ENCODE measurements at regions not wholly inside any gene's neighbourhood (a gene's known extent, or its start where the extent isn't known, plus 50 kb on each side); places are given as distances from the start of the nearest gene placed in this dataset.

GRCh38 chr11:126148317-126148716 lies 63.1 kb downstream of the RPUSD4 start (continued):
- TF ChIP-seq AEBP2 (tag by site-specific recombination; IDR thresholded peaks at IDR 0.05; ENCODE audit: borderline replicate concordance) (no peak), SALL2 (tag by site-specific recombination; IDR thresholded peaks at IDR 0.05; ENCODE audit: borderline replicate concordance) (no peak)

- Histone ChIP-seq H3K27ac (ENCODE audit: extremely low read depth, low read depth, low read length) (peak overlapping the region; percentile 86), H3K9me3 (ENCODE audit: control insufficient read depth, insufficient read depth, low read depth, low read length) (no peaks in the 10 kb centered on the region), H3K36me3 (ENCODE audit: control insufficient read depth in 2 of 2, insufficient read depth in 1 of 2, low read length in 2 of 2) (no peaks in the 10 kb centered on the region), H3K4me3 (ENCODE audit: low read depth, low read length) (no peak overlapping the region), H3K4me1 (ENCODE audit: control insufficient read depth, insufficient read depth, low read length) (peaks cover 18% of the 10 kb centered on the region)
- ChIA-PET POLR2A (interaction anchor here (0.9 to 1.5 kb wide), 5 partner anchors 13 to 86 kb away, joined by 3 to 5 read pairs (median 3); no protein-coding TSS in a partner anchor), CTCF (interaction anchor here (1.7 kb wide), 1 partner anchor 15 kb away, joined by 5 read pairs; no protein-coding TSS in a partner anchor)
- 0 out of 2 replicates have a peak, but pooled peaks have one; percentile 29 for TF ChIP-seq ZEB2 (tag by site-specific recombination; IDR thresholded peaks at IDR 0.05)
- TF ChIP-seq ZNF202 (tag by site-specific recombination; IDR thresholded peaks at IDR 0.05; ENCODE audit: borderline replicate concordance) = no peak
- TF ChIP-seq TRIM28 (IDR thresholded peaks at IDR 0.05; ENCODE audit: borderline replicate concordance, low read length) = no peak
- no peak for TF ChIP-seq MYNN (tag by site-specific recombination; IDR thresholded peaks at IDR 0.05; ENCODE audit: borderline replicate concordance)
- 0 out of 2 replicates have a peak, but pooled peaks have one; percentile 32 for TF ChIP-seq CTCF (tag by site-specific recombination; IDR thresholded peaks at IDR 0.05)
- no peak for TF ChIP-seq ZNF530 (tag by site-specific recombination; IDR thresholded peaks at IDR 0.05; ENCODE audit: low read depth)
- 0 out of 2 replicates have a peak, but pooled peaks have one; percentile 21 for TF ChIP-seq ZBTB48 (tag by site-specific recombination; IDR thresholded peaks at IDR 0.05)
- no peak for TF ChIP-seq GLI2 (tag by site-specific recombination; IDR thresholded peaks at IDR 0.05; ENCODE audit: borderline replicate concordance, low read depth)
- TF ChIP-seq ZNF416 (tag by site-specific recombination; IDR thresholded peaks at IDR 0.05) = no peak
- no peak for TF ChIP-seq ZNF658 (tag by site-specific recombination; IDR thresholded peaks at IDR 0.05)
- TF ChIP-seq, protein P1, sequence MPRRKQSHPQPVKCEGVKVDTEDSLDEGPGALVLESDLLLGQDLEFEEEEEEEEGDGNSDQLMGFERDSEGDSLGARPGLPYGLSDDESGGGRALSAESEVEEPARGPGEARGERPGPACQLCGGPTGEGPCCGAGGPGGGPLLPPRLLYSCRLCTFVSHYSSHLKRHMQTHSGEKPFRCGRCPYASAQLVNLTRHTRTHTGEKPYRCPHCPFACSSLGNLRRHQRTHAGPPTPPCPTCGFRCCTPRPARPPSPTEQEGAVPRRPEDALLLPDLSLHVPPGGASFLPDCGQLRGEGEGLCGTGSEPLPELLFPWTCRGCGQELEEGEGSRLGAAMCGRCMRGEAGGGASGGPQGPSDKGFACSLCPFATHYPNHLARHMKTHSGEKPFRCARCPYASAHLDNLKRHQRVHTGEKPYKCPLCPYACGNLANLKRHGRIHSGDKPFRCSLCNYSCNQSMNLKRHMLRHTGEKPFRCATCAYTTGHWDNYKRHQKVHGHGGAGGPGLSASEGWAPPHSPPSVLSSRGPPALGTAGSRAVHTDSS (tag by site-specific recombination; IDR thresholded peaks at IDR 0.05) = no peak
- TF ChIP-seq ZNF174 (tag by site-specific recombination; IDR thresholded peaks at IDR 0.05) = no peak
- no peak for TF ChIP-seq ZNF248 (tag by site-specific recombination; IDR thresholded peaks at IDR 0.05)
- TF ChIP-seq MEIS1 (CRISPR knock-in tag; IDR thresholded peaks at IDR 0.05; ENCODE audit: borderline replicate concordance) = no peak
- TF ChIP-seq, protein P2, sequence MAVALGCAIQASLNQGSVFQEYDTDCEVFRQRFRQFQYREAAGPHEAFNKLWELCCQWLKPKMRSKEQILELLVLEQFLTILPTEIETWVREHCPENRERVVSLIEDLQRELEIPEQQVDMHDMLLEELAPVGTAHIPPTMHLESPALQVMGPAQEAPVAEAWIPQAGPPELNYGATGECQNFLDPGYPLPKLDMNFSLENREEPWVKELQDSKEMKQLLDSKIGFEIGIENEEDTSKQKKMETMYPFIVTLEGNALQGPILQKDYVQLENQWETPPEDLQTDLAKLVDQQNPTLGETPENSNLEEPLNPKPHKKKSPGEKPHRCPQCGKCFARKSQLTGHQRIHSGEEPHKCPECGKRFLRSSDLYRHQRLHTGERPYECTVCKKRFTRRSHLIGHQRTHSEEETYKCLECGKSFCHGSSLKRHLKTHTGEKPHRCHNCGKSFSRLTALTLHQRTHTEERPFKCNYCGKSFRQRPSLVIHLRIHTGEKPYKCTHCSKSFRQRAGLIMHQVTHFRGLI (tag by site-specific recombination; IDR thresholded peaks at IDR 0.05) = no peak
- no peak for TF ChIP-seq GFI1B (tag by site-specific recombination; IDR thresholded peaks at IDR 0.05)
- TF ChIP-seq ZNF391 (tag by site-specific recombination; IDR thresholded peaks at IDR 0.05; ENCODE audit: borderline replicate concordance, low read depth) = no peak
- TF ChIP-seq SP2 (tag by site-specific recombination; IDR thresholded peaks at IDR 0.05) = no peak
- no peak for TF ChIP-seq ZNF529 (tag by site-specific recombination; IDR thresholded peaks at IDR 0.05; ENCODE audit: insufficient replicate concordance)
- no peak for TF ChIP-seq ZNF510 (tag by site-specific recombination; IDR thresholded peaks at IDR 0.05; ENCODE audit: insufficient replicate concordance)
- no peak for TF ChIP-seq AEBP2 (tag by site-specific recombination; IDR thresholded peaks at IDR 0.05; ENCODE audit: borderline replicate concordance)
- TF ChIP-seq ZNF112 (tag by site-specific recombination; IDR thresholded peaks at IDR 0.05) = no peak
- no peak for TF ChIP-seq KLF1 (tag by site-specific recombination; IDR thresholded peaks at IDR 0.05)
- 0 out of 2 replicates have a peak, but pooled peaks have one; percentile 27 for TF ChIP-seq ZNF24 (tag by site-specific recombination; IDR thresholded peaks at IDR 0.05)
Observed at GRCh38 chr11:126147208-126148111, 64.0 kb downstream of the RPUSD4 start.

All from HEK293 (cell line).